Kidney (tissue), 13 donors: ENCODE measurements at regions not wholly inside any gene's neighbourhood (a gene's known extent, or its start where the extent isn't known, plus 50 kb on each side); places are given as distances from the start of the nearest gene placed in this dataset.

Source experiments
- DNase-seq, 5 donors: peaks; one replicate each; pipeline ENCODE4 v3.0.0-alpha.2; 2013 to 2020
- FAIRE-seq: peaks from 2 replicates; lab custom pipeline; 2012; peaks lifted over from hg19 to GRCh38; lab: Jason Lieb, UNC
- H3K27ac ChIP-seq, 2 donors: one replicate each; pipeline ENCODE4 v1.7.0; 2013; ENCODE audit warnings: low read depth in 2 of 2, low read length in 2 of 2, inconsistent platforms in 1 of 2
- H3K27me3 ChIP-seq: one replicate; pipeline ENCODE4 v1.7.1; 2013; ENCODE audit warnings: low read length, inconsistent platforms; ENCODE audit not compliant: control insufficient read depth, insufficient read depth
- H3K36me3 ChIP-seq, 3 donors: one replicate each; pipeline versions ENCODE4 v1.7.0 to v1.7.1; 2013; ENCODE audit warnings: low read length in 3 of 3, control low read depth in 1 of 3, inconsistent platforms in 1 of 3; ENCODE audit not compliant: insufficient read depth in 3 of 3, control insufficient read depth in 2 of 3
- H3K4me1 ChIP-seq, 3 donors: one replicate each; pipeline versions ENCODE4 v1.7.0 to v1.7.1; 2013; ENCODE audit warnings: low read length in 3 of 3, inconsistent platforms in 1 of 3, low read depth in 1 of 3; ENCODE audit not compliant: control insufficient read depth in 2 of 3, insufficient read depth in 2 of 3
- H3K4me3 ChIP-seq, 3 donors: one replicate each; pipeline versions ENCODE4 v1.7.0 to v1.8.1; 2013; ENCODE audit warnings: low read length in 3 of 3, control low read depth in 1 of 3, inconsistent platforms in 1 of 3
- H3K9ac ChIP-seq, 3 donors: one replicate each; pipeline versions ENCODE4 v1.7.0 to v1.7.1; 2013; ENCODE audit warnings: low read length in 3 of 3, control low read depth in 1 of 3, inconsistent platforms in 1 of 3
- H3K9me3 ChIP-seq, 3 donors: one replicate each; pipeline versions ENCODE4 v1.7.0 to v1.7.1; 2013; ENCODE audit warnings: low read length in 3 of 3, control low read depth in 1 of 3, inconsistent platforms in 1 of 3; ENCODE audit not compliant: control insufficient read depth in 2 of 3, insufficient read depth in 1 of 3
- intact Hi-C: fragments of 100-400 bp; cut with DNase I; formaldehyde crosslinking; loops from one replicate; pipeline ENCODE4 v1.11.1; 2022
- TF ChIP-seq, protein P1 (sequence below): IDR thresholded peaks from 3 replicates; pipeline ENCODE4 v1.5.1; 2012; ENCODE audit warnings: mild to moderate bottlenecking, moderate library complexity, borderline replicate concordance; ENCODE audit not compliant: insufficient read depth; ENCODE audit errors: extremely low read depth
- donor health status: control.
- donor health status: control.
- donor health status: control.
- donor health status: control.
- donor health status: control.
- donor health status: DM: yes; HTN: yes; CAD: no.
- donor health status: Normal renal cell carcinoma (clear cell type).

DNA sequence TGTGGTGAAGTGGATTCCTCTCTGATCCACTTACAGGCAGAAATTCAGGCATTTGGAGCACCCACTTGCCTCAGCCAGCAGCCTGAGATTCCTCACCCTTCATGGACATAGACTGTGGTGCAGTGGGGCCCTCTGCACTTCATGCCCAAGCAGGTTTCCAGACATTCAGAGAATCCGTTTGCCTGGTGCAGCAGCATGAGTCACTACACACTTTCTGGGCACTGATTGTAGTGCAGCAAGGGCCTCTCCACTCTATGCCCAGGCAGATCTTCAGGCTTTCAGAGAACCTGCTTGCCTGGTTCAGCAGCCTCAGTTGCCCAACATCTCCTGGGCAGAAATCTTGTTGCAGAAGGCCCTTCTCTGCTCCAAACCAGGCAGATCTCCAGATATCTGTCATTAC, 920.9 kb downstream of the SLITRK5 start:
- Histone ChIP-seq H3K9me3 (no peaks in the 10 kb centered on the region), H3K9ac (no peak overlapping the region), H3K4me3 (no peak overlapping the region), H3K27me3 (no peaks in the 10 kb centered on the region), H3K4me1 (no peaks in the 10 kb centered on the region), H3K36me3 (no peaks in the 10 kb centered on the region), H3K27ac (no peak overlapping the region)
- no peak for FAIRE-seq
- no peak for DNase-seq
- intact Hi-C loops: no loop called here
- TF ChIP-seq, protein P1, sequence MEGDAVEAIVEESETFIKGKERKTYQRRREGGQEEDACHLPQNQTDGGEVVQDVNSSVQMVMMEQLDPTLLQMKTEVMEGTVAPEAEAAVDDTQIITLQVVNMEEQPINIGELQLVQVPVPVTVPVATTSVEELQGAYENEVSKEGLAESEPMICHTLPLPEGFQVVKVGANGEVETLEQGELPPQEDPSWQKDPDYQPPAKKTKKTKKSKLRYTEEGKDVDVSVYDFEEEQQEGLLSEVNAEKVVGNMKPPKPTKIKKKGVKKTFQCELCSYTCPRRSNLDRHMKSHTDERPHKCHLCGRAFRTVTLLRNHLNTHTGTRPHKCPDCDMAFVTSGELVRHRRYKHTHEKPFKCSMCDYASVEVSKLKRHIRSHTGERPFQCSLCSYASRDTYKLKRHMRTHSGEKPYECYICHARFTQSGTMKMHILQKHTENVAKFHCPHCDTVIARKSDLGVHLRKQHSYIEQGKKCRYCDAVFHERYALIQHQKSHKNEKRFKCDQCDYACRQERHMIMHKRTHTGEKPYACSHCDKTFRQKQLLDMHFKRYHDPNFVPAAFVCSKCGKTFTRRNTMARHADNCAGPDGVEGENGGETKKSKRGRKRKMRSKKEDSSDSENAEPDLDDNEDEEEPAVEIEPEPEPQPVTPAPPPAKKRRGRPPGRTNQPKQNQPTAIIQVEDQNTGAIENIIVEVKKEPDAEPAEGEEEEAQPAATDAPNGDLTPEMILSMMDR: no peak

DNA sequence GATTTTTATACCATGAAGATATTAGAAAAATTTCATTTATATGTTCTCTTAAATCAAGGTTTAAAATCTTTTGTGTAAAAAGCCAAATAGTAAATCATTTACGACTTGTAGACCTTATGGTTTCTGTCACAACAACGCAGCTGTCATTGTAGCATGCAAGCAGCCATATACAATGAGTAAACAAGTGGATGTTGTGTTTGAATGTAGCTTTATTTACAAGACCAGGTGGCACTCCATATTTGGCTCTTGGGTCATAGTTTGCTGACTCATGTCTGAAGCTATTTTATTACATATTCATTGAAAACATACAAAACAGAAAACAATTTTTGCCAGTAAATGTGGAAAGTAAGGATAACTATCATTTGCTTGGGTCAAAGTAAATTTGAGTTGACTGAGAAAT, 930.8 kb downstream of the SLITRK5 start:
- intact Hi-C loops: no loop called here
- FAIRE-seq (no peak), DNase-seq (no peak)
- Histone ChIP-seq H3K27me3 (no peaks in the 10 kb centered on the region), H3K9ac (no peak overlapping the region), H3K4me3 (no peak overlapping the region), H3K36me3 (no peaks in the 10 kb centered on the region), H3K4me1 (no peaks in the 10 kb centered on the region), H3K27ac (no peak overlapping the region), H3K9me3 (no peaks in the 10 kb centered on the region)
- TF ChIP-seq, protein P1: no peak

DNA sequence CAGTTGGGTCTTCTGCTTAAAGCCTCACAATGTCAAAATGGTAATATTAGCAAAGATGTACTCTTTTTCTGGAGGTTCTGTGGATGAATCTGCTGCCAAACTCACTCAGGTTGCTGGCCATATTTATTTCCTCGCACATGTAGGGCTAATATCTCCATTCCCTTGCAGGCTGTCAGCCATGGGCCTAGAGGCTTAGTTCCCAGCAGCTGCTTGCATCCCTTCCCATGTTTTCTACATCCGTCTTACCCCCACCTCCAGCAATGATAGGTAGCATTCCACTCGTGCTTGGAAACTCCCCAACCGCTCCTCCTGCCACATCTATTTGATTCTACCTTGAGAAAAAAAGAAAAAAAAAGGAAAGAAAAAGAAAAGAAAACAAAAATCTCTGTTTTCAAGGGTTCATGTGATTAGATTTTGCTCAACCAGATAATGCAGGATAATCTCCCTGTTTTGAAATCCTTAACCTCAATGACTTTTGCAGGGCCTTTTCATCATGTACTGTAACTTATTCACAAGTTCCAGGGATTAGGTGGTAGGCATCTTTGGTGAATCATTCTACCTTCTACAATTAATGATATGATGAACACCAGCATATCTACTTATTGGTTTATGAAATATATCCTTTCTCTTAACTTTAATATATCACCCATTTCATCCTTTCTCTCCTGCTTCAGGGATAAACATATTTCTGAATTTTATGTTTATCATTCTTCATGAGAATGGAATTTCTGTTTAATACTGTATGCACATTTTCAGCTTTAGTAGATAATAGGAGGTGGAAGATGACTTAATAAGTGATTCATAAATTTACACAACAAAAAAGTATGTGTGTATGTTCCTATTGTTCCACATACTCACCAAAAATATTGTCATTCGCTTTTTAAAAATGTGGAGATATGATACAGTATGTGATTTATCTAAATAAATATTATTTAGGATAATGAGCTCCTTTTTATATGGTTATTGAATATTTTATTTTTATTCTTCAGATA, 931.9 kb downstream of the SLITRK5 start:
- intact Hi-C loops: no loop called here
- no peak for FAIRE-seq

More for the DNA sequence above, 931.9 kb downstream of the SLITRK5 start:
- Histone ChIP-seq H3K9me3 (no peaks in the 10 kb centered on the region), H3K4me1 (no peaks in the 10 kb centered on the region), H3K36me3 (no peaks in the 10 kb centered on the region), H3K27me3 (no peaks in the 10 kb centered on the region), H3K27ac (no peak overlapping the region), H3K9ac (no peak overlapping the region), H3K4me3 (no peak overlapping the region)
- TF ChIP-seq, protein P1: no peak
- no peak for DNase-seq
